ENCODE measurements at regions not wholly inside any gene's neighbourhood (a gene's known extent, or its start where the extent isn't known, plus 50 kb on each side); places are given as distances from the start of the nearest gene placed in this dataset.
A peak's percentile ranks its signal among the peaks of the same experiment; 100 is the strongest.

DNA sequence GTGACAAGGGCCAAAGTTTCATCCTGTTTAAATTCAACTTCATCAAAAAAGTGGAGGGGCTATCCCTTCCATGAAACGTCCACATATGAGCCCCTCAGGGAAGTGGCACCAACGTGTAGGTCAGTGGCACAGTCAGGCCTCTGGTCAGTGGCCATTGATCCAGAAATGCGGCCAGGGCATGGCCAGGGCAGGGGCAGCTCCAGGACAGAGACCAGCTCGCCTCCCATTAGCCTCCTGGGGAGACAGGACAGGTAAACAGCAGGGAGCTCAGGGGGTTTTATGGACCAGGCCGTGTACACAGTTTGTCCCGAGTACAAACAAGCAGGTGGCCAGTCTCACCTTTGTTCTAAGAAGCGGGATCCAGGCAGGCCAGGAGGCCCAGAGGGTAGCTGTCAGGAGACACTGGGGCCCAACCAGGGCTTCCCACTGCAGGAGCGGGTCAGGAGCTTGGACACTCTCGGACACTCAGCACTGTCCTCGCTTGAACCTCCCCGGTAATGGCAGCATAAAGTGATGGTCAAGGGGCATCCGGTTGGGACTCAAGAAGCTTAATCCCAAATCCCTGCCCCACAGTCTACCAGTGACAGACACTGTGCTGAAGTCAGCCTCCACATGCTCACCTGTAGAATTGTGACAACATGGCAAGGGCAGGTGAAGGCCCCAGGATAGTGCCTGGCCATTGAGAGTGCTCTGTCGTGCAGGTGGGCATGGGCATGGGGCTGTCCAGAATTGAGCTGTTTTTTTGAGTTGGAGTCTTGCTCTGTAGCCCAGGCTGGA is 144.1 kb upstream of the ERRFI1 start:
- CTCF ChIA-PET, result interaction anchor here (0.6 kb wide), 1 partner anchor 15 kb away, joined by 8 read pairs; no protein-coding TSS in a partner anchor
- H3K9me3 ChIP-seq (ENCODE audit: control insufficient read depth, insufficient read depth, low read depth, low read length), result no peaks in the 10 kb centered on the region
- intact Hi-C loops (cut with micrococcal nuclease; ENCODE audit: unreplicated experiment) (no loop called here), in situ Hi-C loops (cut with HindIII; ENCODE audit: low pct_unique_long_range_greater_than_20kb, low sequenced_read_pairs) (no loop called here)
- POLR2A ChIA-PET, result interaction anchor here (0.6 kb wide), 2 partner anchors 35 to 146 kb away, joined by 3 to 4 read pairs; no protein-coding TSS in a partner anchor
- no peaks in the 10 kb centered on the region for H3K36me3 ChIP-seq (ENCODE audit: control insufficient read depth, insufficient read depth, low read length)
- BruUV-seq (replicated peaks), result no TSS peak
- peaks cover 33% of the 10 kb centered on the region for H3K4me1 ChIP-seq (ENCODE audit: control insufficient read depth, insufficient read depth, low read length)
- peak overlapping the region; percentile 90 for H3K27ac ChIP-seq (ENCODE audit: low read length)
- ATAC-seq (peak; percentile 35), DNase-seq (ENCODE audit: low read depth, low spot score) (no peak)
- H3K27me3 ChIP-seq (ENCODE audit: control insufficient read depth, insufficient read depth, low read length), result no peaks in the 10 kb centered on the region
- H3K4me3 ChIP-seq (ENCODE audit: low read depth in 2 of 2, low read length in 2 of 2), result no peak overlapping the region
- no peak for TF ChIP-seq TCF7L2 (IDR thresholded peaks at IDR 0.05; ENCODE audit: low read depth, low read length)
- TF ChIP-seq SIN3A (IDR thresholded peaks at IDR 0.05; ENCODE audit: borderline replicate concordance, insufficient read depth, low read depth, low read length), result no peak
- no peak for TF ChIP-seq CTCF (IDR thresholded peaks at IDR 0.05)
- TF ChIP-seq REST (IDR thresholded peaks at IDR 0.05; ENCODE audit: insufficient read depth in 1 of 2, low read depth in 2 of 2, low read length in 1 of 2), result no peak
- no peak for TF ChIP-seq POLR2AphosphoS5 (IDR thresholded peaks at IDR 0.05; ENCODE audit: low read depth, low read length)

DNA sequence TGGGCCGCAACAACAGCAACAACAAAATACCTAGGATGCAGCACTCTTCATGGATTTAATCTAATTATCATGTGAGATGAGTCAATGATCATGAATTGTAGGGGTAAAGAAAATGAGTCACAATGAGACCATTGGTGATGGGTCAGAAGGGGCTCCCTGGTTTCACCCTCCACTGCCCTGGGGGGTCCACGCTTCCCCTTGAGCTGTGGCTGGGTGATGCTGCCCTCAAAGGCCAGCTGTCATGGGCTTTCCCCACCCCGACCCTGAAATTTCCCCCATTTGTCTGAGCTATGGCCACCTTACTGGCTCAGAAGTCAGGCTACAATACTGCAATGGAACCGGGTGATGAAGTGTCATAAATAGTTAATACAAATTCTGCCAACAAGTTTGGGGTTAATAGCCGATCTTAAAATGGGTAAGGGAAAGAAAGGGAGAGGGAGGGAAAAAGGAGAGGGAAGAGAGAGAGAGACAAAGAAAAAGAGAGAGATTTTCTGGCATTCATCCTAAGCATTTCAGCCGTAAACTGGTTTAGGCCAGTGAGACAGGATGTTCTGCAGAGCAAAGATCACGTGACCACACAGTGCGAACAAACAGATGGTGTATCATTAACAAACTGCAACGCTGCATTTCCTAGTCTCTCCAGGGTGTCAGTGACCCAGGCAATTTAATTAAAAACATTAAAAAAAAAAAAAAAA is 143.4 kb upstream of the ERRFI1 start:
- ATAC-seq (peak; percentile 72; the same call in 1 of the 2 replicates), DNase-seq (ENCODE audit: low read depth, low spot score) (no peak)
- H3K4me3 ChIP-seq (ENCODE audit: low read depth in 2 of 2, low read length in 2 of 2), result no peak overlapping the region
- no TSS peak for BruUV-seq (replicated peaks)
- CTCF ChIA-PET, result no interaction called here
- in situ Hi-C loops (cut with HindIII; ENCODE audit: low pct_unique_long_range_greater_than_20kb, low sequenced_read_pairs) (no loop called here), intact Hi-C loops (cut with micrococcal nuclease; ENCODE audit: unreplicated experiment) (no loop called here)
- TF ChIP-seq POLR2AphosphoS5 (IDR thresholded peaks at IDR 0.05; ENCODE audit: low read depth, low read length) (no peak), SIN3A (IDR thresholded peaks at IDR 0.05; ENCODE audit: borderline replicate concordance, insufficient read depth, low read depth, low read length) (no peak), REST (IDR thresholded peaks at IDR 0.05; ENCODE audit: insufficient read depth in 1 of 2, low read depth in 2 of 2, low read length in 1 of 2) (no peak), CTCF (IDR thresholded peaks at IDR 0.05) (no peak), TCF7L2 (IDR thresholded peaks at IDR 0.05; ENCODE audit: low read depth, low read length) (no peak)
- H3K27ac ChIP-seq (ENCODE audit: low read length), result peak overlapping the region; percentile 90
- no peaks in the 10 kb centered on the region for H3K36me3 ChIP-seq (ENCODE audit: control insufficient read depth, insufficient read depth, low read length)
- POLR2A ChIA-PET, result interaction anchor here (0.6 kb wide), 2 partner anchors 34 to 145 kb away, joined by 3 to 4 read pairs; no protein-coding TSS in a partner anchor
- no peaks in the 10 kb centered on the region for H3K27me3 ChIP-seq (ENCODE audit: control insufficient read depth, insufficient read depth, low read length)
- H3K4me1 ChIP-seq (ENCODE audit: control insufficient read depth, insufficient read depth, low read length), result peaks cover 29% of the 10 kb centered on the region
- no peaks in the 10 kb centered on the region for H3K9me3 ChIP-seq (ENCODE audit: control insufficient read depth, insufficient read depth, low read depth, low read length)
